ENCODE measurements at regions not wholly inside any gene's neighbourhood (a gene's known extent, or its start where the extent isn't known, plus 50 kb on each side); places are given as distances from the start of the nearest gene placed in this dataset.

- Histone ChIP-seq H3K27me3 (replicated peaks in 1 of 4; ENCODE audit: control extremely low read depth in 1 of 4, control insufficient read depth in 3 of 4, insufficient read depth in 4 of 4, low read length in 3 of 4) (peaks cover 0 to 13% (median under 1%) of the 10 kb centered on the region in 4 experiments), H3K4me2 (replicated peaks; ENCODE audit: low read depth, low read length, poor library complexity, severe bottlenecking) (no peak overlapping the region), H3K36me3 (replicated peaks in 1 of 2; ENCODE audit: control extremely low read depth in 1 of 2, control insufficient read depth in 1 of 2, extremely low read depth in 1 of 2, insufficient read depth in 2 of 2, low read length in 1 of 2) (no peaks in the 10 kb centered on the region), H3K9ac (ENCODE audit: low read length) (no peak overlapping the region), H3K4me1 (ENCODE audit: control insufficient read depth in 2 of 2, insufficient read depth in 2 of 2, low read length in 2 of 2) (peaks cover 4 to 9% of the 10 kb centered on the region in 2 donors), H2AFZ (ENCODE audit: insufficient read depth, low read depth, low read length, poor library complexity, severe bottlenecking) (no peak overlapping the region), H3K4me3 (ENCODE audit: control extremely low read depth in 1 of 5, extremely low read depth in 1 of 5, insufficient read depth in 1 of 5, low read depth in 2 of 5, low read length in 4 of 5) (no peak overlapping the region), H3K27ac (ENCODE audit: low read length in 2 of 2) (no peak overlapping the region), H4K20me1 (ENCODE audit: control insufficient read depth, insufficient read depth, low read length, poor library complexity, severe bottlenecking) (no peaks in the 10 kb centered on the region), H3K9me3 (ENCODE audit: control extremely low read depth in 1 of 3, control insufficient read depth in 2 of 3, insufficient read depth in 1 of 3, low read length in 2 of 3) (peaks cover 0 to 5% (median 0%) of the 10 kb centered on the region in 3 donors), H3K79me2 (ENCODE audit: control insufficient read depth, insufficient read depth, low read length) (no peaks in the 10 kb centered on the region)
- CTCF ChIA-PET = no interaction called here
- DNase-seq = no peak
- POLR2A ChIA-PET = no interaction called here
- H3K27me3 Mint-ChIP-seq = peaks cover 37% of the 10 kb centered on the region
- no peaks in the 10 kb centered on the region for H3K9me3 Mint-ChIP-seq (ENCODE audit: insufficient read depth)
- intact Hi-C loops (cut with micrococcal nuclease) = no loop called here
- H3K27ac Mint-ChIP-seq = no peak overlapping the region
- 72% methylated on average over 2 of the region's 2 CpGs for WGBS (ENCODE audit: insufficient coverage)
- no peak for ATAC-seq (ENCODE audit: low read depth)
- peaks cover 13% of the 10 kb centered on the region for H3K4me1 Mint-ChIP-seq
- H3K4me3 Mint-ChIP-seq = no peak overlapping the region
- no peak for TF ChIP-seq CTCF (IDR thresholded peaks at IDR 0.05)
- TF ChIP-seq EZH2 (IDR thresholded peaks at IDR 0.05; ENCODE audit: borderline replicate concordance, insufficient read depth, low read depth, low read length, poor library complexity, severe bottlenecking) = no peak
These were observed 1083.8 kb downstream of the TBC1D22A start for GRCh38 chr22:47846206-47846605.

GRCh38 chr22:47842119-47842518, 1079.7 kb downstream of the TBC1D22A start:
- H3K4me1 ChIP-seq (ENCODE audit: control insufficient read depth in 2 of 2, insufficient read depth in 2 of 2, low read length in 2 of 2) = peaks cover 4 to 13% of the 10 kb centered on the region in 2 donors
- DNase-seq (no peak), ATAC-seq (ENCODE audit: low read depth) (no peak)
- H3K4me3 ChIP-seq (ENCODE audit: control extremely low read depth in 1 of 5, extremely low read depth in 1 of 5, insufficient read depth in 1 of 5, low read depth in 2 of 5, low read length in 4 of 5) = no peak overlapping the region
- Mint-ChIP-seq H3K27ac (no peak overlapping the region), H3K9me3 (ENCODE audit: insufficient read depth) (no peaks in the 10 kb centered on the region), H3K4me1 (peaks cover 11% of the 10 kb centered on the region), H3K4me3 (no peak overlapping the region), H3K27me3 (peaks cover 39% of the 10 kb centered on the region)
- no peak overlapping the region for H2AFZ ChIP-seq (ENCODE audit: insufficient read depth, low read depth, low read length, poor library complexity, severe bottlenecking)
- no peak overlapping the region for H3K9ac ChIP-seq (ENCODE audit: low read length)
- no peak overlapping the region for H3K4me2 ChIP-seq (replicated peaks; ENCODE audit: low read depth, low read length, poor library complexity, severe bottlenecking)
- H4K20me1 ChIP-seq (ENCODE audit: control insufficient read depth, insufficient read depth, low read length, poor library complexity, severe bottlenecking) = no peaks in the 10 kb centered on the region
- H3K27me3 ChIP-seq (replicated peaks in 1 of 4; ENCODE audit: control extremely low read depth in 1 of 4, control insufficient read depth in 3 of 4, insufficient read depth in 4 of 4, low read length in 3 of 4) = peaks cover 0 to 24% (median under 1%) of the 10 kb centered on the region in 4 experiments
- H3K79me2 ChIP-seq (ENCODE audit: control insufficient read depth, insufficient read depth, low read length) = no peaks in the 10 kb centered on the region
- no peak for TF ChIP-seq EZH2 (IDR thresholded peaks at IDR 0.05; ENCODE audit: borderline replicate concordance, insufficient read depth, low read depth, low read length, poor library complexity, severe bottlenecking)
- TF ChIP-seq CTCF (IDR thresholded peaks at IDR 0.05) = no peak
- intact Hi-C loops (cut with micrococcal nuclease) = no loop called here
- H3K27ac ChIP-seq (ENCODE audit: low read length in 2 of 2) = no peak overlapping the region
- POLR2A ChIA-PET = no interaction called here
- no peaks in the 10 kb centered on the region for H3K36me3 ChIP-seq (replicated peaks in 1 of 2; ENCODE audit: control extremely low read depth in 1 of 2, control insufficient read depth in 1 of 2, extremely low read depth in 1 of 2, insufficient read depth in 2 of 2, low read length in 1 of 2)
- WGBS (ENCODE audit: insufficient coverage) = 45% methylated on average over 10 of the region's 10 CpGs
- CTCF ChIA-PET = interaction anchor here (1.3 kb wide), 1 partner anchor 651 kb away, joined by 4 read pairs; no protein-coding TSS in a partner anchor
- peaks cover 0 to 5% (median 0%) of the 10 kb centered on the region in 3 donors for H3K9me3 ChIP-seq (ENCODE audit: control extremely low read depth in 1 of 3, control insufficient read depth in 2 of 3, insufficient read depth in 1 of 3, low read length in 2 of 3)
